ENCODE measurements at regions not wholly inside any gene's neighbourhood (a gene's known extent, or its start where the extent isn't known, plus 50 kb on each side); places are given as distances from the start of the nearest gene placed in this dataset.

GRCh38 chr11:94681140-94681539 is 87.0 kb upstream of the AMOTL1 start:
- ATAC-seq (ENCODE audit: low read depth) = no peak
- H3K27me3 ChIP-seq (replicated peaks in 1 of 4; ENCODE audit: control extremely low read depth in 1 of 4, control insufficient read depth in 3 of 4, insufficient read depth in 4 of 4, low read length in 3 of 4) = peaks cover 0 to 5% (median 0%) of the 10 kb centered on the region in 4 experiments
- 86% methylated on average over 1 of the region's 1 CpG for WGBS (ENCODE audit: insufficient coverage)
- H4K20me1 ChIP-seq (ENCODE audit: control insufficient read depth, insufficient read depth, low read length, poor library complexity, severe bottlenecking) = no peaks in the 10 kb centered on the region
- H3K4me2 ChIP-seq (replicated peaks; ENCODE audit: low read depth, low read length, poor library complexity, severe bottlenecking) = no peak overlapping the region
- no peaks in the 10 kb centered on the region for H3K79me2 ChIP-seq (ENCODE audit: control insufficient read depth, insufficient read depth, low read length)
- no peaks in the 10 kb centered on the region for H3K36me3 ChIP-seq (replicated peaks in 1 of 2; ENCODE audit: control extremely low read depth in 1 of 2, control insufficient read depth in 1 of 2, extremely low read depth in 1 of 2, insufficient read depth in 2 of 2, low read length in 1 of 2)
- Mint-ChIP-seq H3K27ac (no peak overlapping the region), H3K4me3 (no peak overlapping the region), H3K4me1 (no peaks in the 10 kb centered on the region), H3K27me3 (peaks cover 25% of the 10 kb centered on the region), H3K9me3 (ENCODE audit: insufficient read depth) (no peaks in the 10 kb centered on the region)
- DNase-seq = no peak
- intact Hi-C loops (cut with micrococcal nuclease) = no loop called here
- TF ChIP-seq CTCF (IDR thresholded peaks at IDR 0.05) (no peak), EZH2 (IDR thresholded peaks at IDR 0.05; ENCODE audit: borderline replicate concordance, insufficient read depth, low read depth, low read length, poor library complexity, severe bottlenecking) (no peak)
- no peak overlapping the region for H2AFZ ChIP-seq (ENCODE audit: insufficient read depth, low read depth, low read length, poor library complexity, severe bottlenecking)
- H3K4me3 ChIP-seq (ENCODE audit: control extremely low read depth in 1 of 5, extremely low read depth in 1 of 5, insufficient read depth in 1 of 5, low read depth in 2 of 5, low read length in 4 of 5) = no peak overlapping the region
- H3K9ac ChIP-seq (ENCODE audit: low read length) = no peak overlapping the region
- no peak overlapping the region for H3K27ac ChIP-seq (ENCODE audit: low read length in 2 of 2)
- peaks cover under 1 to 11% (median 3%) of the 10 kb centered on the region in 3 donors for H3K9me3 ChIP-seq (ENCODE audit: control extremely low read depth in 1 of 3, control insufficient read depth in 2 of 3, insufficient read depth in 1 of 3, low read length in 2 of 3)
- ChIA-PET CTCF (no interaction called here), POLR2A (no interaction called here)
- no peaks in the 10 kb centered on the region for H3K4me1 ChIP-seq (ENCODE audit: control insufficient read depth in 2 of 2, insufficient read depth in 2 of 2, low read length in 2 of 2)

- WGBS (ENCODE audit: insufficient coverage) = no CpG with 5 or more reads among the region's 1 CpG
- intact Hi-C loops (cut with micrococcal nuclease) = no loop called here
- H3K79me2 ChIP-seq (ENCODE audit: control insufficient read depth, insufficient read depth, low read length) = no peaks in the 10 kb centered on the region
- DNase-seq = no peak
- H3K27ac Mint-ChIP-seq = no peak overlapping the region
- H3K9ac ChIP-seq (ENCODE audit: low read length) = no peak overlapping the region
- H3K4me2 ChIP-seq (replicated peaks; ENCODE audit: low read depth, low read length, poor library complexity, severe bottlenecking) = no peak overlapping the region
- H3K9me3 Mint-ChIP-seq (ENCODE audit: insufficient read depth) = no peaks in the 10 kb centered on the region
- ChIA-PET POLR2A (no interaction called here), CTCF (no interaction called here)
- no peak overlapping the region for H3K27ac ChIP-seq (ENCODE audit: low read length in 2 of 2)
- no peaks in the 10 kb centered on the region for H4K20me1 ChIP-seq (ENCODE audit: control insufficient read depth, insufficient read depth, low read length, poor library complexity, severe bottlenecking)
- peaks cover 0 to 5% (median 0%) of the 10 kb centered on the region in 4 experiments for H3K27me3 ChIP-seq (replicated peaks in 1 of 4; ENCODE audit: control extremely low read depth in 1 of 4, control insufficient read depth in 3 of 4, insufficient read depth in 4 of 4, low read length in 3 of 4)
- no peaks in the 10 kb centered on the region for H3K4me1 Mint-ChIP-seq
- H3K36me3 ChIP-seq (replicated peaks in 1 of 2; ENCODE audit: control extremely low read depth in 1 of 2, control insufficient read depth in 1 of 2, extremely low read depth in 1 of 2, insufficient read depth in 2 of 2, low read length in 1 of 2) = no peaks in the 10 kb centered on the region
- TF ChIP-seq EZH2 (IDR thresholded peaks at IDR 0.05; ENCODE audit: borderline replicate concordance, insufficient read depth, low read depth, low read length, poor library complexity, severe bottlenecking) = no peak
- no peak for TF ChIP-seq CTCF (IDR thresholded peaks at IDR 0.05)
- no peak for ATAC-seq (ENCODE audit: low read depth)
- H3K4me1 ChIP-seq (ENCODE audit: control insufficient read depth in 2 of 2, insufficient read depth in 2 of 2, low read length in 2 of 2) = no peaks in the 10 kb centered on the region
- H3K27me3 Mint-ChIP-seq = peaks cover 21% of the 10 kb centered on the region
- no peak overlapping the region for H3K4me3 ChIP-seq (ENCODE audit: control extremely low read depth in 1 of 5, extremely low read depth in 1 of 5, insufficient read depth in 1 of 5, low read depth in 2 of 5, low read length in 4 of 5)
- peaks cover 1 to 11% (median 3%) of the 10 kb centered on the region in 3 donors for H3K9me3 ChIP-seq (ENCODE audit: control extremely low read depth in 1 of 3, control insufficient read depth in 2 of 3, insufficient read depth in 1 of 3, low read length in 2 of 3)
- no peak overlapping the region for H3K4me3 Mint-ChIP-seq
- H2AFZ ChIP-seq (ENCODE audit: insufficient read depth, low read depth, low read length, poor library complexity, severe bottlenecking) = no peak overlapping the region
Measured at GRCh38 chr11:94681852-94682251, 86.3 kb upstream of the AMOTL1 start.
